Endothelial cell (in vitro differentiated cells): ENCODE measurements at regions not wholly inside any gene's neighbourhood (a gene's known extent, or its start where the extent isn't known, plus 50 kb on each side); places are given as distances from the start of the nearest gene placed in this dataset.

ENCODE experiments used
- DNase-seq: peaks from one replicate; pipeline ENCODE4 v3.0.0; 2021; ENCODE audit warnings: low spot score
- H3K27ac Mint-ChIP-seq: one replicate; pipeline ENCODE4 v1.8.0; 2021; ENCODE audit warnings: mixed read lengths, inconsistent platforms; ENCODE audit not compliant: unreplicated experiment
- H3K27me3 Mint-ChIP-seq: one replicate; pipeline ENCODE4 v1.8.0; 2021; ENCODE audit warnings: mild to moderate bottlenecking, moderate library complexity, mixed read lengths, inconsistent platforms; ENCODE audit not compliant: unreplicated experiment
- H3K36me3 Mint-ChIP-seq: one replicate; pipeline ENCODE4 v1.8.0; 2021; ENCODE audit warnings: mild to moderate bottlenecking, low read depth, mixed read lengths, inconsistent platforms; ENCODE audit not compliant: unreplicated experiment
- H3K4me1 Mint-ChIP-seq: one replicate; pipeline ENCODE4 v1.8.0; 2021; ENCODE audit warnings: mild to moderate bottlenecking, mixed read lengths, inconsistent platforms; ENCODE audit not compliant: unreplicated experiment
- H3K4me3 Mint-ChIP-seq: one replicate; pipeline ENCODE4 v1.8.0; 2021; ENCODE audit warnings: mild to moderate bottlenecking, mixed read lengths, inconsistent platforms; ENCODE audit not compliant: unreplicated experiment
- H3K9me3 Mint-ChIP-seq: one replicate; pipeline ENCODE4 v1.8.0; 2021; ENCODE audit warnings: mixed read lengths, inconsistent platforms; ENCODE audit not compliant: unreplicated experiment
- CTCF ChIP-seq: fragments of 200-600 bp; sonication (generic); IDR thresholded peaks from one replicate; pipeline ENCODE4 v1.5.0; 2021; ENCODE audit warnings: antibody characterized with exemption; ENCODE audit not compliant: unreplicated experiment

DNA sequence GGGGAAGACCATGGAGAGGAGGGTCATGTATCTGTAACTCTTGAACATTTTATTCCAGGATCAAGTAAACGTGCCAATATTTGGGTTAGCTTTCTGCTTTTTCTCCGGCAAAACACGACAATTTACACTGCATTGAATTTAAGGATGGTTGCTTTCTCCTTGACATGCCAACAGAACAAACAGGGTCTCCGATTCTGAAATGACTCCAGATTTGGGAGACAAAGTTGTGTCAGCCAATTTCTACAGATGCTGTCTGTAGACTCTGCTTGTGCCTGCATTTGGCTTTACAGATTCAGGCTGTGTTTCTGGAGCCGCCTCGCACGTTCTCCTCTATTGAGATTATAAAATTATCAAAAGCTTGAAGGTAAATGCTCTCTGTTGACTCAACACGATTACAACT is 207.0 kb downstream of the ASMT start:
- no peak for DNase-seq
- no peak overlapping the region for H3K4me3 Mint-ChIP-seq
- no peak for TF ChIP-seq CTCF
- no peak overlapping the region for H3K27ac Mint-ChIP-seq
- peaks cover 15% of the 10 kb centered on the region for H3K9me3 Mint-ChIP-seq
- no peaks in the 10 kb centered on the region for H3K36me3 Mint-ChIP-seq
- peaks cover 2% of the 10 kb centered on the region for H3K27me3 Mint-ChIP-seq
- no peaks in the 10 kb centered on the region for H3K4me1 Mint-ChIP-seq

DNA sequence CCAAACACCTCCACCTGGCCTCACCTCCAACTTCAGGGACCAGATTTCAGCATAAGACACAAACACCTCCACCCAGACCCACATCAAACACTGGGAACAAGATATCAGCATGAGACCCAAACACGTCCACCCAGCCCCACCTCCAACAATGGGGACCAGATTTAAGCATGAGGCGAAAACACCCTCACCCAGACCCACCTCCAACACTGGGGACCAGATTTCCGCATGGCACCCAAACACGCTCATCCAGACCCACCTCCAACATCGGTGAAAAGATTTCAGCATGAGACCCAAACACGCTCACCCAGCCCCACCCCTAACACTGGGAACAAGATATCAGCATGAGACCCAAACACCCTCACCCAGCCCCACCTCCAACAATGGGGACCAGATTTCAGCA is 210.0 kb downstream of the ASMT start:
- Mint-ChIP-seq H3K27ac (no peak overlapping the region), H3K36me3 (no peaks in the 10 kb centered on the region), H3K9me3 (peaks cover 15% of the 10 kb centered on the region), H3K4me1 (no peaks in the 10 kb centered on the region), H3K4me3 (peak overlapping the region; percentile 40), H3K27me3 (peaks cover 2% of the 10 kb centered on the region)
- no peak for DNase-seq
- TF ChIP-seq CTCF: no peak

DNA sequence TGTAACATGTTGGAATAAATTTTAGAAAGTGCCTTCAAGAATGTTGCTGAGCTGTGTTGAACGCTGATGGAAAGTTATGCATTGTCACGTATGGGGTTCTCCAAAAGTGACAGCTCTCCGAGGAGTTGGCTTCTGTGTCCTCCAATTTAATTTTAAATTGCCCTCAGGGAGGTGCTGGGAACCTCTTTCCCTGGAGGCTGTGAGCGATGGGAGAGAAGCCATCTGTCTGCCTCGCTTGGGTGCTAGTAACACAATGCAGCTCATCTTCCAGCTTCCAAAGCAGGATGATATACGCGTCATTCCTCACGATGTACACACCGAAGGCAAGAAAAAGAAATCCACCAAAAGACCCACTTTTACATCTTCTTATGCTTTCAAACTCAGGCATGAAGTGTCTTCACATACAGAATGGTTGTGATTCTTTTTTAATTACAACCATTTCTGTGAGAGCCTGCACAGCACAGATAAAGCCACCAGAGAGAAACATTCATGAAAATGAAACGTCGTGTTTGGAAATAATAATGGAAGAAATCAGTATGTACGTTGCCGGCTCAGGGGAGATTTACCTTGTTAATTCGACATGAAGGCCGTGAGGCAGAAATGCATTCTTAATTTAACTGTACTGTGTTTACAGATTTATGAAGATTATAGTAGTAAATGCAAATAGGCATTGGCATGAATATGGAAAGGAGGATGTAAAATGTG is 218.9 kb downstream of the ASMT start:
- H3K4me1 Mint-ChIP-seq: no peaks in the 10 kb centered on the region
- no peak for DNase-seq
- no peak overlapping the region for H3K4me3 Mint-ChIP-seq
- TF ChIP-seq CTCF: no peak
- no peak overlapping the region for H3K27ac Mint-ChIP-seq
- H3K9me3 Mint-ChIP-seq: peaks cover 8% of the 10 kb centered on the region
- H3K27me3 Mint-ChIP-seq: no peaks in the 10 kb centered on the region
- peaks cover 3% of the 10 kb centered on the region for H3K36me3 Mint-ChIP-seq

GRCh38 chrX:1835056-1835455 is 220.2 kb downstream of the ASMT start:
- DNase-seq: no peak
- Mint-ChIP-seq H3K4me3 (no peak overlapping the region), H3K27ac (no peak overlapping the region), H3K36me3 (peaks cover 3% of the 10 kb centered on the region), H3K4me1 (no peaks in the 10 kb centered on the region), H3K27me3 (no peaks in the 10 kb centered on the region), H3K9me3 (peaks cover 8% of the 10 kb centered on the region)
- no peak for TF ChIP-seq CTCF

- no peak overlapping the region for H3K27ac Mint-ChIP-seq
- H3K27me3 Mint-ChIP-seq: no peaks in the 10 kb centered on the region
- no peak overlapping the region for H3K4me3 Mint-ChIP-seq
- TF ChIP-seq CTCF: no peak
- no peak for DNase-seq
- H3K4me1 Mint-ChIP-seq: no peaks in the 10 kb centered on the region
- H3K9me3 Mint-ChIP-seq: peaks cover 5% of the 10 kb centered on the region
- peaks cover 3% of the 10 kb centered on the region for H3K36me3 Mint-ChIP-seq
Measured at GRCh38 chrX:1836683-1837082, 221.8 kb downstream of the ASMT start.
